H1 (cell line): ENCODE measurements at regions not wholly inside any gene's neighbourhood (a gene's known extent, or its start where the extent isn't known, plus 50 kb on each side); places are given as distances from the start of the nearest gene placed in this dataset.

Experiments used
- CTCF ChIA-PET: fragments of 300-600 bp; sonication (Branson Sonifier 250); formaldehyde crosslinking; loops from one replicate; lab custom pipeline; 2021; ENCODE audit not compliant: partially characterized antibody; lab: Charles Lee
- POLR2A ChIA-PET: fragments of 300-600 bp; sonication (Branson Sonifier 250); formaldehyde crosslinking; loops from one replicate; lab custom pipeline; 2021; ENCODE audit warnings: inconsistent platforms; ENCODE audit not compliant: partially characterized antibody; lab: Charles Lee
- DNase-seq, 2 experiments: peaks; one replicate each; pipeline versions ENCODE4 v3.0.0 to v3.0.0-alpha.2; 2010 to 2022; ENCODE audit warnings: low spot score in 2 of 2, low read depth in 1 of 2, mixed read lengths in 1 of 2
- FAIRE-seq: peaks from 2 replicates; lab custom pipeline; 2011; peaks lifted over from hg19 to GRCh38; lab: Jason Lieb, UNC
- H2AFZ ChIP-seq: 2 replicates; pipeline ENCODE4 v1.8.1; 2012; ENCODE audit warnings: low read length, inconsistent platforms
- H2AK5ac ChIP-seq: 2 replicates; pipeline ENCODE4 v1.6.1; 2013; ENCODE audit warnings: low read depth, low read length
- H2BK120ac ChIP-seq: replicated peaks from 2 replicates; pipeline ENCODE3; 2013; ENCODE audit warnings: low read depth, low read length, inconsistent platforms
- H2BK12ac ChIP-seq: 2 replicates; pipeline ENCODE4 v1.6.1; 2013; ENCODE audit warnings: low read depth, low read length
- H2BK15ac ChIP-seq: 2 replicates; pipeline ENCODE4 v1.6.1; 2013; ENCODE audit warnings: low read length
- H2BK20ac ChIP-seq: 2 replicates; pipeline ENCODE4 v1.6.1; 2013; ENCODE audit warnings: low read length
- H2BK5ac ChIP-seq: 2 replicates; pipeline ENCODE4 v1.6.1; 2013; ENCODE audit warnings: low read depth, low read length
- H3K14ac ChIP-seq: 2 replicates; pipeline ENCODE4 v1.6.1; 2013; ENCODE audit warnings: inconsistent platforms; ENCODE audit not compliant: insufficient read length
- H3K18ac ChIP-seq: 2 replicates; pipeline ENCODE4 v1.6.1; 2013; ENCODE audit warnings: low read length; ENCODE audit errors: extremely low read depth
- H3K23ac ChIP-seq: 2 replicates; pipeline ENCODE4 v1.6.1; 2013; ENCODE audit warnings: inconsistent platforms; ENCODE audit not compliant: insufficient read length
- H3K23me2 ChIP-seq: 2 replicates; pipeline ENCODE4 v1.6.1; 2013; ENCODE audit warnings: low read depth, low read length
- H3K27ac ChIP-seq: 2 replicates; pipeline ENCODE4 v1.6.1; 2011; ENCODE audit warnings: low read depth, low read length, inconsistent platforms
- H3K27me3 ChIP-seq, 4 experiments: replicated peaks in 1 of 4; 1 replicate in 1 of 4; 2 replicates in 3 of 4; pipeline versions ENCODE4 v1.6.1 to v1.8.1; 2011 to 2013; ENCODE audit warnings: low read length in 3 of 4, mild to moderate bottlenecking in 3 of 4, inconsistent platforms in 2 of 4, mixed read lengths in 2 of 4, moderate library complexity in 1 of 4; ENCODE audit not compliant: control insufficient read depth in 3 of 4, insufficient read depth in 3 of 4; ENCODE audit errors: extremely low read depth in 1 of 4
- H3K36me3 ChIP-seq, 4 experiments: 2 replicates each; pipeline versions ENCODE4 v1.6.1 to v1.8.1; 2011 to 2013; ENCODE audit warnings: mild to moderate bottlenecking in 4 of 4, low read length in 3 of 4, moderate library complexity in 2 of 4, control low read depth in 1 of 4, inconsistent platforms in 1 of 4; ENCODE audit not compliant: insufficient read depth in 4 of 4, control insufficient read depth in 2 of 4
- H3K4ac ChIP-seq: replicated peaks from 2 replicates; pipeline ENCODE3; 2013; ENCODE audit warnings: low read length, low read depth, mixed read lengths, inconsistent platforms; ENCODE audit not compliant: insufficient read length
- H3K4me1 ChIP-seq, 4 experiments: replicated peaks in 1 of 4; 1 replicate in 1 of 4; 2 replicates in 3 of 4; pipeline versions ENCODE4 v1.6.1 to v1.8.1; 2011 to 2013; ENCODE audit warnings: low read length in 3 of 4, inconsistent platforms in 2 of 4, mixed read lengths in 1 of 4; ENCODE audit not compliant: insufficient read depth in 4 of 4, control insufficient read depth in 3 of 4
- H3K4me2 ChIP-seq, 2 experiments: 2 replicates each; pipeline versions ENCODE4 v1.6.1 to v1.8.1; 2011 to 2013; ENCODE audit warnings: low read depth in 2 of 2, low read length in 2 of 2, control low read depth in 1 of 2, inconsistent platforms in 1 of 2, mild to moderate bottlenecking in 1 of 2; ENCODE audit not compliant: insufficient read depth in 1 of 2
- H3K4me3 ChIP-seq, 4 experiments: fragments of 200-600, 300-600 bp in 1 of 4; sonication (generic), shearing (Covaris generic), sonication (Bioruptor Twin) in 1 of 4; 2 replicates each; pipeline versions ENCODE4 v1.5.1 to v1.8.1; 2011 to 2016; ENCODE audit warnings: low read length in 4 of 4, low read depth in 3 of 4, control low read depth in 2 of 4, inconsistent platforms in 2 of 4, mild to moderate bottlenecking in 2 of 4, mixed read lengths in 1 of 4, moderate library complexity in 1 of 4; ENCODE audit not compliant: insufficient read depth in 2 of 4; ENCODE audit errors: extremely low read depth in 1 of 4
- H3K56ac ChIP-seq: replicated peaks from 2 replicates; pipeline ENCODE3; 2013; ENCODE audit warnings: low read depth, mild to moderate bottlenecking, mixed read lengths, low read length, inconsistent platforms; ENCODE audit not compliant: insufficient read length
- H3K79me1 ChIP-seq: 2 replicates; pipeline ENCODE4 v1.6.1; 2013; ENCODE audit warnings: low read depth, low read length, control low read depth
- H3K79me2 ChIP-seq, 2 experiments: 2 replicates each; pipeline versions ENCODE4 v1.6.1 to v1.8.1; 2012 to 2013; ENCODE audit warnings: low read length in 2 of 2, mild to moderate bottlenecking in 2 of 2, inconsistent platforms in 1 of 2; ENCODE audit not compliant: insufficient read depth in 2 of 2, control insufficient read depth in 1 of 2
- H3K9ac ChIP-seq, 4 experiments: replicated peaks in 1 of 4; 1 replicate in 1 of 4; 2 replicates in 3 of 4; pipeline versions ENCODE4 v1.6.1 to v1.8.1; 2011 to 2013; ENCODE audit warnings: low read depth in 3 of 4, low read length in 3 of 4, control low read depth in 2 of 4, mild to moderate bottlenecking in 2 of 4, moderate library complexity in 2 of 4, inconsistent platforms in 1 of 4; ENCODE audit errors: extremely low read depth in 1 of 4
- H3K9me3 ChIP-seq, 2 experiments: 2 replicates each; pipeline versions ENCODE4 v1.6.1 to v1.8.1; 2012 to 2013; ENCODE audit warnings: mild to moderate bottlenecking in 2 of 2, moderate library complexity in 2 of 2, control low read depth in 1 of 2, inconsistent platforms in 1 of 2, low read depth in 1 of 2, low read length in 1 of 2, mixed read lengths in 1 of 2; ENCODE audit not compliant: insufficient read depth in 2 of 2
- H4K20me1 ChIP-seq, 2 experiments: replicated peaks in 1 of 2; 2 replicates each; pipeline versions ENCODE3 to v1.8.1; 2011 to 2013; ENCODE audit warnings: inconsistent platforms in 2 of 2, low read length in 2 of 2, mild to moderate bottlenecking in 1 of 2; ENCODE audit not compliant: insufficient read depth in 2 of 2, control insufficient read depth in 1 of 2
- H4K5ac ChIP-seq: 2 replicates; pipeline ENCODE4 v1.6.1; 2013; ENCODE audit warnings: low read length, low read depth, mixed read lengths, inconsistent platforms; ENCODE audit not compliant: insufficient read length
- H4K8ac ChIP-seq: 2 replicates; pipeline ENCODE4 v1.8.0; 2013; ENCODE audit warnings: mild to moderate bottlenecking, moderate library complexity, low read length, inconsistent platforms; ENCODE audit not compliant: insufficient read depth; ENCODE audit errors: extremely low read depth
- H4K91ac ChIP-seq: replicated peaks from 2 replicates; pipeline ENCODE3; 2013; ENCODE audit warnings: low read length, mixed read lengths, inconsistent platforms; ENCODE audit not compliant: insufficient read length
- ATF2 ChIP-seq: IDR thresholded peaks from 2 replicates; pipeline ENCODE4 v1.6.1; 2012; ENCODE audit warnings: low read length, inconsistent platforms
- BCL11A ChIP-seq, 2 experiments: IDR thresholded peaks; one replicate each; pipeline ENCODE4 v1.6.1; 2011; ENCODE audit warnings: low read depth in 2 of 2, low read length in 2 of 2, mild to moderate bottlenecking in 2 of 2
- CTBP2 ChIP-seq: IDR thresholded peaks from 2 replicates; pipeline ENCODE4 v1.7.0; 2011; ENCODE audit warnings: borderline replicate concordance, mild to moderate bottlenecking, moderate library complexity, mixed read lengths, low read length; ENCODE audit not compliant: insufficient read depth, insufficient read length
- EP300 ChIP-seq, 2 experiments: IDR thresholded peaks; 1 replicate in 1 of 2; 2 replicates in 1 of 2; pipeline ENCODE4 v1.6.1; 2011 to 2012; ENCODE audit warnings: low read depth in 2 of 2, low read length in 2 of 2, mild to moderate bottlenecking in 2 of 2, borderline replicate concordance in 1 of 2, inconsistent platforms in 1 of 2, moderate library complexity in 1 of 2
- EZH2 ChIP-seq: fragments of 200-600 bp; sonication (generic); IDR thresholded peaks from 2 replicates; pipeline ENCODE4 v1.7.1; 2012; ENCODE audit warnings: low read depth, mild to moderate bottlenecking, moderate library complexity, low read length, inconsistent platforms; ENCODE audit not compliant: severe bottlenecking
- GABPA ChIP-seq: IDR thresholded peaks from 2 replicates; pipeline ENCODE4 v1.6.1; 2011; ENCODE audit warnings: mild to moderate bottlenecking, low read length, moderate library complexity, borderline replicate concordance; ENCODE audit not compliant: insufficient read depth
- MAX ChIP-seq: IDR thresholded peaks from 2 replicates; pipeline ENCODE4 v1.6.1; 2012; ENCODE audit warnings: inconsistent platforms
- NRF1 ChIP-seq: IDR thresholded peaks from 2 replicates; pipeline ENCODE4 v1.6.1; 2011; ENCODE audit warnings: mild to moderate bottlenecking, low read depth, low read length, improper control_type of control experiment
- SIX5 ChIP-seq: IDR thresholded peaks from 2 replicates; pipeline ENCODE4 v1.6.1; 2011; ENCODE audit warnings: mild to moderate bottlenecking, low read depth, low read length
- TCF12 ChIP-seq: IDR thresholded peaks from 2 replicates; pipeline ENCODE4 v1.6.1; 2011; ENCODE audit warnings: low read depth, mild to moderate bottlenecking, low read length
- USF2 ChIP-seq: IDR thresholded peaks from 2 replicates; pipeline ENCODE4 v1.6.1; 2011; ENCODE audit warnings: low read length, improper control_type of control experiment
- WGBS, 2 experiments: shearing (Covaris generic) in 1 of 2; methylation state at CpG; one replicate each; pipeline versions ENCODE4 v1.1.6 to v1.1.7; 2013 to 2015; ENCODE audit warnings: low lambda C conversion rate in 2 of 2, mixed read lengths in 2 of 2, inconsistent platforms in 1 of 2, low coverage in 1 of 2, missing lambda C conversion rate in 1 of 2; ENCODE audit not compliant: insufficient replicate concordance in 2 of 2, insufficient coverage in 1 of 2, insufficient read length in 1 of 2; ENCODE audit errors: extremely low coverage in 1 of 2, missing lambda C conversion rate in 1 of 2; 5-methylcytosine and 5-hydroxymethylcytosine counted together

GRCh38 chr7:4483851-4484250 is 198.2 kb upstream of the FOXK1 start:
- Histone ChIP-seq H2BK12ac (no peak overlapping the region), H3K14ac (no peak overlapping the region), H4K8ac (no peak overlapping the region), H3K56ac (no peak overlapping the region), H2BK15ac (no peak overlapping the region), H3K23ac (no peak overlapping the region), H3K4ac (no peak overlapping the region), H3K9me3 (peaks cover 23 to 25% of the 10 kb centered on the region in 2 experiments; a peak in 3 of 4 replicates), H2BK5ac (no peak overlapping the region), H3K18ac (no peak overlapping the region), H3K79me2 (no peaks in the 10 kb centered on the region), H4K5ac (no peak overlapping the region), H3K36me3 (no peaks in the 10 kb centered on the region), H3K9ac (no peak overlapping the region), H2BK120ac (no peak overlapping the region), H3K27me3 (no peaks in the 10 kb centered on the region), H4K91ac (no peak overlapping the region), H3K27ac (no peak overlapping the region), H3K4me2 (no peak overlapping the region), H2AK5ac (no peak overlapping the region), H3K4me1 (no peaks in the 10 kb centered on the region), H3K79me1 (no peaks in the 10 kb centered on the region), H3K4me3 (no peak overlapping the region), H4K20me1 (no peaks in the 10 kb centered on the region), H3K23me2 (no peaks in the 10 kb centered on the region; the same call in 1 of the 2 replicates), H2AFZ (no peak overlapping the region), H2BK20ac (no peak overlapping the region)
- ChIA-PET CTCF (interaction anchor here (0.7 kb wide), 1 partner anchor 147 kb away, joined by 3 read pairs; no protein-coding TSS in a partner anchor), POLR2A (no interaction called here)
- FAIRE-seq, result no peak
- WGBS, 2 experiments, result 77% methylated on average over 1 of the region's 1 CpG; no CpG with 5 or more reads in 1 of the 2 experiments
- no peak for DNase-seq
- TF ChIP-seq ATF2 (no peak), SIX5 (no peak), EP300 (IDR thresholded peaks at IDR 0.05; ENCODE audit: borderline replicate concordance in 1 of 2, low read depth in 2 of 2, low read length in 2 of 2) (no peak), TCF12 (no peak), CTBP2 (no peak), GABPA (no peak), MAX (no peak), USF2 (no peak), NRF1 (no peak), BCL11A (IDR thresholded peaks at IDR 0.05; ENCODE audit: low read depth in 2 of 2, low read length in 2 of 2) (no peak), EZH2 (no peak)
